Mucosa of descending colon (tissue), 3 donors: ENCODE measurements at regions not wholly inside any gene's neighbourhood (a gene's known extent, or its start where the extent isn't known, plus 50 kb on each side); places are given as distances from the start of the nearest gene placed in this dataset.

Source experiments
- ATAC-seq: fragments of 200-7000 bp; cut with Tn5 transposase; one replicate; pipeline ENCODE4 v1.9.1; 2020; ENCODE audit warnings: mild to moderate bottlenecking, moderate library complexity
- DNase-seq, 3 donors: peaks; one replicate each; pipeline ENCODE4 v3.0.0-alpha.2; 2020
- H3K36me3 ChIP-seq: fragments of 200-600 bp; one replicate; pipeline ENCODE4 v1.8.0; 2021; ENCODE audit warnings: low read depth, mild to moderate bottlenecking
- H3K4me1 ChIP-seq: fragments of 200-600 bp; one replicate; pipeline ENCODE4 v1.8.0; 2021; ENCODE audit warnings: low read depth, mild to moderate bottlenecking
- H3K4me3 ChIP-seq: fragments of 200-600 bp; one replicate; pipeline ENCODE4 v1.8.0; 2021; ENCODE audit warnings: mild to moderate bottlenecking
- H3K9me3 ChIP-seq: fragments of 200-600 bp; one replicate; pipeline ENCODE4 v1.8.0; 2021; ENCODE audit warnings: mild to moderate bottlenecking
- CTCF ChIP-seq: fragments of 200-600 bp; IDR thresholded peaks from one replicate; pipeline ENCODE4 v1.8.0; 2022; ENCODE audit warnings: antibody characterized with exemption, mild to moderate bottlenecking
- intact Hi-C, 2 donors: fragments of 100-400 bp; cut with DNase I in 1 of 2; cut with micrococcal nuclease in 1 of 2; formaldehyde crosslinking; loops; one replicate each; pipeline versions ENCODE4 v1.11.0 to v1.11.1; 2022; cut with DNase I, micrococcal nuclease
- donor health status: DM: no; HTN: no; CAD: no; lungs with moderate emphysema.
- donor health status: DM: no; HTN: no; CAD: no.
- donor health status: DM: no; HTN: yes; CAD: no.

GRCh38 chr11:15607361-15608036 lies 492.8 kb downstream of the INSC start:
- ATAC-seq (no peak), DNase-seq (no peak)
- TF ChIP-seq CTCF = no peak
- intact Hi-C loops = no loop called here
- H3K4me3 ChIP-seq = no peak overlapping the region
- H3K4me1 ChIP-seq = no peaks in the 10 kb centered on the region
- H3K36me3 ChIP-seq = no peaks in the 10 kb centered on the region
- no peaks in the 10 kb centered on the region for H3K9me3 ChIP-seq

GRCh38 chr11:15609445-15609844 lies 494.7 kb downstream of the INSC start:
- Histone ChIP-seq H3K36me3 (no peaks in the 10 kb centered on the region), H3K9me3 (no peaks in the 10 kb centered on the region), H3K4me1 (no peaks in the 10 kb centered on the region), H3K4me3 (no peak overlapping the region)
- DNase-seq (no peak), ATAC-seq (no peak)
- intact Hi-C loops = no loop called here
- TF ChIP-seq CTCF = no peak

GRCh38 chr11:15610881-15611280 lies 496.2 kb downstream of the INSC start:
- no peak for TF ChIP-seq CTCF
- DNase-seq (no peak), ATAC-seq (no peak)
- Histone ChIP-seq H3K4me1 (no peaks in the 10 kb centered on the region), H3K36me3 (no peaks in the 10 kb centered on the region), H3K9me3 (no peaks in the 10 kb centered on the region), H3K4me3 (no peak overlapping the region)
- intact Hi-C loops = no loop called here

DNA sequence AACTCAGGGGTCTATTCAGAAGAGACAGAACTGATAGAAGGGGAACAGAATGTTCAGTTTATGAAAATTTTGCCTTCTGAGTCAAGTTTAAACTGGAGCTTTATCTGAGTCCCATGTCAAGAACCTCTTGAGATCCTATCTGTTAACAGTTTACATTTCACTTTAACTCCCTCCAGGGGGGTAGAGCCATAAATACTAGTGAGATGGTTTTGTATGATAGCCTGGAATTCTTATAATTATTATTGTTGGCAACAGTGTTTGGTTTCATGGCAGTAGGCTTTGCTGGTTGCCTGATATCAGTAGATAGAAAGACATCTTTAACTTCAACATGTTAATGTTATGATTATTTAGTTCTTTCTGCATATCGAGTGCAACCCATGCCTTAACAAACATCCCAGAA lies 498.5 kb downstream of the INSC start:
- H3K4me3 ChIP-seq = no peak overlapping the region
- no peaks in the 10 kb centered on the region for H3K9me3 ChIP-seq
- DNase-seq (no peak), ATAC-seq (no peak)
- no peak for TF ChIP-seq CTCF
- H3K4me1 ChIP-seq = no peaks in the 10 kb centered on the region
- no peaks in the 10 kb centered on the region for H3K36me3 ChIP-seq
- intact Hi-C loops = no loop called here

DNA sequence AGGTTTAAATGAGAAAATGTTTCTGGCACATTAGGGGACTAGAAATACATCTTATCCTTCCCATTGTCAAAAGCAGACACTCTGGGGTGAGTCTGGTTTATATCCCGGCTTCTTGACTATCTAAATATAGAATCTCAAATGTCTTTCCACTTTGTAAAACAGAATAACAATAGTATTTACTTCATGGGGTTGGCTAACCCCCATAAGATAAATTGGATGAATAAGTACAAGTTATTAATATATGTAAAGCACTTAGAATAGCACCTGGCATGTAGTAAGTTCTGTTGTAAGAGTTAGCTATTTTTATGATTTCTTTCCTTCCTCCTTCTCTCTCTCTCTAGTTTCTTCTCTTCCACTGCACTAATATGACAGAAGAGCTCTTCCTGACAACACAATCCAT lies 499.1 kb downstream of the INSC start:
- no peak overlapping the region for H3K4me3 ChIP-seq
- H3K9me3 ChIP-seq = no peaks in the 10 kb centered on the region
- ATAC-seq (no peak), DNase-seq (no peak)
- intact Hi-C loops = no loop called here
- H3K4me1 ChIP-seq = no peaks in the 10 kb centered on the region
- no peak for TF ChIP-seq CTCF
- H3K36me3 ChIP-seq = no peaks in the 10 kb centered on the region
